HepG2 (cell line): ENCODE measurements at regions not wholly inside any gene's neighbourhood (a gene's known extent, or its start where the extent isn't known, plus 50 kb on each side); places are given as distances from the start of the nearest gene placed in this dataset.

Experiments
- MYPOP ChIP-seq: sonication (generic); formaldehyde crosslinking; IDR thresholded peaks from 2 replicates; pipeline ENCODE4 v1.8.1; 2023; ENCODE audit warnings: mild to moderate bottlenecking, moderate library complexity, missing genetic modification reagents
- PHF8 ChIP-seq: sonication (generic); formaldehyde crosslinking; IDR thresholded peaks from 2 replicates; pipeline ENCODE4 v1.5.0; 2020; ENCODE audit warnings: missing genetic modification reagents
- POLR2AphosphoS2 ChIP-seq: IDR thresholded peaks from 2 replicates; pipeline ENCODE4 v1.6.1; 2011; ENCODE audit warnings: low read depth, low read length, improper control_type of control experiment
- SP140L ChIP-seq: sonication (generic); formaldehyde crosslinking; IDR thresholded peaks from 2 replicates; pipeline ENCODE4 v1.4.0; 2020; ENCODE audit warnings: missing genetic modification reagents, borderline replicate concordance
- TCF7 ChIP-seq: sonication (generic); IDR thresholded peaks from 2 replicates; pipeline ENCODE4 v1.6.1; 2016; ENCODE audit warnings: antibody characterized with exemption, low read depth
- TEAD3 ChIP-seq: optimal IDR thresholded peaks from 2 replicates; pipeline ENCODE3; 2016; ENCODE audit warnings: borderline replicate concordance
- ZNF557 ChIP-seq: sonication (generic); formaldehyde crosslinking; IDR thresholded peaks from 2 replicates; pipeline ENCODE4 v1.4.0; 2020; ENCODE audit warnings: missing genetic modification reagents
- TF ChIP-seq, protein P1 (sequence below): IDR thresholded peaks from 2 replicates; pipeline ENCODE4 v1.6.1; 2016
- TF ChIP-seq, protein P2 (sequence below): sonication (generic); formaldehyde crosslinking; IDR thresholded peaks from 2 replicates; pipeline ENCODE4 v1.4.0; 2020; ENCODE audit warnings: mild to moderate bottlenecking, low read depth, missing genetic modification reagents
- TF ChIP-seq, protein P3 (sequence below): sonication (generic); formaldehyde crosslinking; IDR thresholded peaks from 2 replicates; pipeline ENCODE4 v1.5.0; 2020; ENCODE audit warnings: mild to moderate bottlenecking, missing genetic modification reagents, borderline replicate concordance
- TF ChIP-seq, protein P4 (sequence below), 2 experiments: sonication (generic) in 1 of 2; formaldehyde crosslinking in 1 of 2; IDR thresholded peaks; 2 replicates each; pipeline versions ENCODE4 v1.5.1 to v1.6.1; 2011 to 2020; ENCODE audit warnings: borderline replicate concordance in 1 of 2, low read depth in 1 of 2, low read length in 1 of 2, mild to moderate bottlenecking in 1 of 2, missing genetic modification reagents in 1 of 2, moderate library complexity in 1 of 2

- TF ChIP-seq POLR2AphosphoS2: no peak
- no peak for TF ChIP-seq SP140L (CRISPR knock-in tag)
- no peak for TF ChIP-seq TEAD3 (CRISPR knock-in tag)
- TF ChIP-seq ZNF557 (CRISPR knock-in tag): no peak
- TF ChIP-seq, protein P1, sequence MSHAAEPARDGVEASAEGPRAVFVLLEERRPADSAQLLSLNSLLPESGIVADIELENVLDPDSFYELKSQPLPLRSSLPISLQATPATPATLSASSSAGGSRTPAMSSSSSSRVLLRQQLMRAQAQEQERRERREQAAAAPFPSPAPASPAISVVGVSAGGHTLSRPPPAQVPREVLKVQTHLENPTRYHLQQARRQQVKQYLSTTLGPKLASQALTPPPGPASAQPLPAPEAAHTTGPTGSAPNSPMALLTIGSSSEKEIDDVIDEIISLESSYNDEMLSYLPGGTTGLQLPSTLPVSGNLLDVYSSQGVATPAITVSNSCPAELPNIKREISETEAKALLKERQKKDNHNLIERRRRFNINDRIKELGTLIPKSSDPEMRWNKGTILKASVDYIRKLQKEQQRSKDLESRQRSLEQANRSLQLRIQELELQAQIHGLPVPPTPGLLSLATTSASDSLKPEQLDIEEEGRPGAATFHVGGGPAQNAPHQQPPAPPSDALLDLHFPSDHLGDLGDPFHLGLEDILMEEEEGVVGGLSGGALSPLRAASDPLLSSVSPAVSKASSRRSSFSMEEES (CRISPR knock-in tag): peak; percentile 98
- TF ChIP-seq, protein P2, sequence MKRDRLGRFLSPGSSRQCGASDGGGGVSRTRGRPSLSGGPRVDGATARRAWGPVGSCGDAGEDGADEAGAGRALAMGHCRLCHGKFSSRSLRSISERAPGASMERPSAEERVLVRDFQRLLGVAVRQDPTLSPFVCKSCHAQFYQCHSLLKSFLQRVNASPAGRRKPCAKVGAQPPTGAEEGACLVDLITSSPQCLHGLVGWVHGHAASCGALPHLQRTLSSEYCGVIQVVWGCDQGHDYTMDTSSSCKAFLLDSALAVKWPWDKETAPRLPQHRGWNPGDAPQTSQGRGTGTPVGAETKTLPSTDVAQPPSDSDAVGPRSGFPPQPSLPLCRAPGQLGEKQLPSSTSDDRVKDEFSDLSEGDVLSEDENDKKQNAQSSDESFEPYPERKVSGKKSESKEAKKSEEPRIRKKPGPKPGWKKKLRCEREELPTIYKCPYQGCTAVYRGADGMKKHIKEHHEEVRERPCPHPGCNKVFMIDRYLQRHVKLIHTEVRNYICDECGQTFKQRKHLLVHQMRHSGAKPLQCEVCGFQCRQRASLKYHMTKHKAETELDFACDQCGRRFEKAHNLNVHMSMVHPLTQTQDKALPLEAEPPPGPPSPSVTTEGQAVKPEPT (CRISPR knock-in tag): no peak
- TF ChIP-seq TCF7: peak; percentile 85
- TF ChIP-seq, protein P3, sequence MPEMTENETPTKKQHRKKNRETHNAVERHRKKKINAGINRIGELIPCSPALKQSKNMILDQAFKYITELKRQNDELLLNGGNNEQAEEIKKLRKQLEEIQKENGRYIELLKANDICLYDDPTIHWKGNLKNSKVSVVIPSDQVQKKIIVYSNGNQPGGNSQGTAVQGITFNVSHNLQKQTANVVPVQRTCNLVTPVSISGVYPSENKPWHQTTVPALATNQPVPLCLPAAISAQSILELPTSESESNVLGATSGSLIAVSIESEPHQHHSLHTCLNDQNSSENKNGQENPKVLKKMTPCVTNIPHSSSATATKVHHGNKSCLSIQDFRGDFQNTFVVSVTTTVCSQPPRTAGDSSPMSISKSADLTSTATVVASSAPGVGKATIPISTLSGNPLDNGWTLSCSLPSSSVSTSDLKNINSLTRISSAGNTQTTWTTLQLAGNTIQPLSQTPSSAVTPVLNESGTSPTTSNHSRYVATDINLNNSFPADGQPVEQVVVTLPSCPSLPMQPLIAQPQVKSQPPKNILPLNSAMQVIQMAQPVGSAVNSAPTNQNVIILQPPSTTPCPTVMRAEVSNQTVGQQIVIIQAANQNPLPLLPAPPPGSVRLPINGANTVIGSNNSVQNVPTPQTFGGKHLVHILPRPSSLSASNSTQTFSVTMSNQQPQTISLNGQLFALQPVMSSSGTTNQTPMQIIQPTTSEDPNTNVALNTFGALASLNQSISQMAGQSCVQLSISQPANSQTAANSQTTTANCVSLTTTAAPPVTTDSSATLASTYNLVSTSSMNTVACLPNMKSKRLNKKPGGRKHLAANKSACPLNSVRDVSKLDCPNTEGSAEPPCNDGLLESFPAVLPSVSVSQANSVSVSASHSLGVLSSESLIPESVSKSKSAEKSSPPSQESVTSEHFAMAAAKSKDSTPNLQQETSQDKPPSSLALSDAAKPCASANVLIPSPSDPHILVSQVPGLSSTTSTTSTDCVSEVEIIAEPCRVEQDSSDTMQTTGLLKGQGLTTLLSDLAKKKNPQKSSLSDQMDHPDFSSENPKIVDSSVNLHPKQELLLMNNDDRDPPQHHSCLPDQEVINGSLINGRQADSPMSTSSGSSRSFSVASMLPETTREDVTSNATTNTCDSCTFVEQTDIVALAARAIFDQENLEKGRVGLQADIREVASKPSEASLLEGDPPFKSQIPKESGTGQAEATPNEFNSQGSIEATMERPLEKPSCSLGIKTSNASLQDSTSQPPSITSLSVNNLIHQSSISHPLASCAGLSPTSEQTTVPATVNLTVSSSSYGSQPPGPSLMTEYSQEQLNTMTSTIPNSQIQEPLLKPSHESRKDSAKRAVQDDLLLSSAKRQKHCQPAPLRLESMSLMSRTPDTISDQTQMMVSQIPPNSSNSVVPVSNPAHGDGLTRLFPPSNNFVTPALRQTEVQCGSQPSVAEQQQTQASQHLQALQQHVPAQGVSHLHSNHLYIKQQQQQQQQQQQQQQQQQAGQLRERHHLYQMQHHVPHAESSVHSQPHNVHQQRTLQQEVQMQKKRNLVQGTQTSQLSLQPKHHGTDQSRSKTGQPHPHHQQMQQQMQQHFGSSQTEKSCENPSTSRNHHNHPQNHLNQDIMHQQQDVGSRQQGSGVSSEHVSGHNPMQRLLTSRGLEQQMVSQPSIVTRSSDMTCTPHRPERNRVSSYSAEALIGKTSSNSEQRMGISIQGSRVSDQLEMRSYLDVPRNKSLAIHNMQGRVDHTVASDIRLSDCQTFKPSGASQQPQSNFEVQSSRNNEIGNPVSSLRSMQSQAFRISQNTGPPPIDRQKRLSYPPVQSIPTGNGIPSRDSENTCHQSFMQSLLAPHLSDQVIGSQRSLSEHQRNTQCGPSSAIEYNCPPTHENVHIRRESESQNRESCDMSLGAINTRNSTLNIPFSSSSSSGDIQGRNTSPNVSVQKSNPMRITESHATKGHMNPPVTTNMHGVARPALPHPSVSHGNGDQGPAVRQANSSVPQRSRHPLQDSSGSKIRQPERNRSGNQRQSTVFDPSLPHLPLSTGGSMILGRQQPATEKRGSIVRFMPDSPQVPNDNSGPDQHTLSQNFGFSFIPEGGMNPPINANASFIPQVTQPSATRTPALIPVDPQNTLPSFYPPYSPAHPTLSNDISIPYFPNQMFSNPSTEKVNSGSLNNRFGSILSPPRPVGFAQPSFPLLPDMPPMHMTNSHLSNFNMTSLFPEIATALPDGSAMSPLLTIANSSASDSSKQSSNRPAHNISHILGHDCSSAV (CRISPR knock-in tag): no peak
- peak; percentile 15; the same call in 1 of the 2 replicates for TF ChIP-seq PHF8
- TF ChIP-seq, protein P4, sequence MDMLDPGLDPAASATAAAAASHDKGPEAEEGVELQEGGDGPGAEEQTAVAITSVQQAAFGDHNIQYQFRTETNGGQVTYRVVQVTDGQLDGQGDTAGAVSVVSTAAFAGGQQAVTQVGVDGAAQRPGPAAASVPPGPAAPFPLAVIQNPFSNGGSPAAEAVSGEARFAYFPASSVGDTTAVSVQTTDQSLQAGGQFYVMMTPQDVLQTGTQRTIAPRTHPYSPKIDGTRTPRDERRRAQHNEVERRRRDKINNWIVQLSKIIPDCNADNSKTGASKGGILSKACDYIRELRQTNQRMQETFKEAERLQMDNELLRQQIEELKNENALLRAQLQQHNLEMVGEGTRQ (IDR thresholded peaks at IDR 0.05; ENCODE audit: low read depth, low read length): no peak; the same call in 1 of the 2 replicates
- TF ChIP-seq, protein P4 (CRISPR knock-in tag; IDR thresholded peaks at IDR 0.05; ENCODE audit: borderline replicate concordance): 0 out of 2 replicates have a peak, but pooled peaks have one; percentile 54
- TF ChIP-seq MYPOP (CRISPR knock-in tag): peak; percentile 60; the same call in 1 of the 2 replicates
These were observed 136.5 kb upstream of the ABCA1 start (continued) for GRCh38 chr9:105064248-105065097.
